ENCODE measurements at regions not wholly inside any gene's neighbourhood (a gene's known extent, or its start where the extent isn't known, plus 50 kb on each side); places are given as distances from the start of the nearest gene placed in this dataset.

- DNase-seq = no peak
These were observed 69.1 kb upstream of the PTER start for GRCh38 chr10:16367621-16368292.

DNA sequence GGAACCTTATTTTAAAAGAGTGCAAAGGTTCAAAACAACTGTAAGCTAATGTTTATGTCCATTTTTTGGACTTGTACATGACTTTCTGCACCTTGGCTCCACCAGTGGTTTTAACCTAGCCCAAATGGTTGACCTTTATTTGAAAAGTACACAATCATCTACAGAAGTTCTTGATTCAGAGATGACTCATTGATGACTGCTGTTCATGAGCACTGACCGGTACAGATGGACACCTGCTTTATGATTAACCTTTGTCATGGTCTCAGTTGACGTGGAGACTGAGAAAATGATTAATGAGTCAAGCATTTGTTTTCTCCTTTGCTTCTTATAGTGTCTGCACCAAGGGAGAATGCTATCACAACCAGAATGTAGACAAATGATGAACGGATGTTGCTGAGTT, 55.7 kb upstream of the PTER start:
- DNase-seq = no peak

DNA sequence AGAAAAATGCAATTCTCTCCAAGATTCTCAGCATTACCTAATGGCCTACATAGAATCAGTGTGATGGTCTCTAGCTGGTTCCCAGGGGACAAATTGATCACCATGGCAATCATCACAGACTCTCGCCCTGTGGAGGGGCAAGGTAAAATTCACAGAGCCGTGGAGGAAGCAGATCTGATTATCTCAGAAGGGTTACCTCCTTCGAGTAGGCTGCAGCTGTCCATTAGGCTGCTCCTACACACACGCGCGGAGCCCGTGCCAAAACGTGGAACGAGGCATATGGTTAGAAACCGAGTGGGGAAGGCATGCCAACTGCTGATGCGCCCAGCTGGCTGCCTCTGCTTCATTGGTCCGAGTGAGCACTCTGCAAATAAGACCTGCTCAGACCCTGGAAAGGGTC, 52.8 kb upstream of the PTER start:
- no peak for DNase-seq

- no peak for DNase-seq
These were observed 50.0 kb upstream of the PTER start for GRCh38 chr10:16386855-16387254.
